Astrocyte (in vitro differentiated cells and primary cell): ENCODE measurements at regions not wholly inside any gene's neighbourhood (a gene's known extent, or its start where the extent isn't known, plus 50 kb on each side); places are given as distances from the start of the nearest gene placed in this dataset.

ENCODE experiments used
- DNase-seq: peaks from one replicate; pipeline ENCODE4 v3.0.0-alpha.2; 2010; ENCODE audit warnings: low read depth
- FAIRE-seq: peaks from 2 replicates; lab custom pipeline; 2011; peaks lifted over from hg19 to GRCh38; lab: Jason Lieb, UNC
- H2AFZ ChIP-seq: 2 replicates; pipeline ENCODE4 v1.6.0; 2012; ENCODE audit warnings: low read depth, low read length, inconsistent platforms
- H3K27ac ChIP-seq: 2 replicates; pipeline ENCODE4 v1.5.1; 2011; ENCODE audit warnings: low read depth, low read length, inconsistent platforms
- H3K27me3 ChIP-seq: 2 replicates; pipeline ENCODE4 v1.6.0; 2011; ENCODE audit warnings: low read length, inconsistent platforms; ENCODE audit not compliant: insufficient read depth
- H3K36me3 ChIP-seq: 2 replicates; pipeline ENCODE4 v1.5.1; 2011; ENCODE audit warnings: low read length, inconsistent platforms; ENCODE audit not compliant: insufficient read depth
- H3K4me1 ChIP-seq: 2 replicates; pipeline ENCODE4 v1.5.1; 2011; ENCODE audit warnings: low read length, inconsistent platforms; ENCODE audit not compliant: insufficient read depth
- H3K4me2 ChIP-seq: 2 replicates; pipeline ENCODE4 v1.6.0; 2012; ENCODE audit warnings: low read length, inconsistent platforms
- H3K4me3 ChIP-seq: 2 replicates; pipeline ENCODE4 v1.5.1; 2011; ENCODE audit warnings: low read depth, mild to moderate bottlenecking, low read length, inconsistent platforms; ENCODE audit not compliant: insufficient read depth
- H3K79me2 ChIP-seq: 2 replicates; pipeline ENCODE4 v1.6.0; 2012; ENCODE audit warnings: mild to moderate bottlenecking, low read length, inconsistent platforms; ENCODE audit not compliant: insufficient read depth
- H3K9ac ChIP-seq: 2 replicates; pipeline ENCODE4 v1.6.0; 2012; ENCODE audit warnings: mild to moderate bottlenecking, low read length, inconsistent platforms
- H3K9me3 ChIP-seq: 2 replicates; pipeline ENCODE4 v1.5.1; 2012; ENCODE audit warnings: low read depth, mild to moderate bottlenecking, low read length, inconsistent platforms; ENCODE audit not compliant: insufficient read depth
- H4K20me1 ChIP-seq: 2 replicates; pipeline ENCODE4 v1.6.0; 2012; ENCODE audit warnings: low read length, inconsistent platforms; ENCODE audit not compliant: insufficient read depth
- H3K27ac Mint-ChIP-seq: one replicate; pipeline ENCODE4 v1.8.0; 2021; ENCODE audit warnings: mild to moderate bottlenecking, mixed read lengths; ENCODE audit not compliant: unreplicated experiment
- H3K27me3 Mint-ChIP-seq: one replicate; pipeline ENCODE4 v1.8.0; 2021; ENCODE audit warnings: low read depth, mixed read lengths; ENCODE audit not compliant: unreplicated experiment
- H3K36me3 Mint-ChIP-seq: one replicate; pipeline ENCODE4 v1.8.0; 2021; ENCODE audit warnings: low read depth, mixed read lengths; ENCODE audit not compliant: unreplicated experiment
- H3K4me1 Mint-ChIP-seq: one replicate; pipeline ENCODE4 v1.8.0; 2021; ENCODE audit warnings: low read depth, mixed read lengths; ENCODE audit not compliant: unreplicated experiment
- H3K4me3 Mint-ChIP-seq: one replicate; pipeline ENCODE4 v1.8.0; 2021; ENCODE audit warnings: mild to moderate bottlenecking, moderate library complexity, mixed read lengths; ENCODE audit not compliant: unreplicated experiment
- H3K9me3 Mint-ChIP-seq: one replicate; pipeline ENCODE4 v1.8.0; 2021; ENCODE audit warnings: mild to moderate bottlenecking, mixed read lengths; ENCODE audit not compliant: unreplicated experiment
- CTCF ChIP-seq: IDR thresholded peaks from 2 replicates; pipeline ENCODE4 v1.5.1; 2011; ENCODE audit warnings: low read depth, mild to moderate bottlenecking, inconsistent platforms, low read length, moderate library complexity; ENCODE audit not compliant: insufficient read depth
- EZH2 ChIP-seq: IDR thresholded peaks from 2 replicates; pipeline ENCODE4 v1.6.1; 2012; ENCODE audit warnings: mild to moderate bottlenecking, low read length, inconsistent platforms; ENCODE audit not compliant: insufficient read depth

GRCh38 chr5:28580616-28581015, 1542.2 kb upstream of the CDH9 start:
- TF ChIP-seq CTCF (no peak), EZH2 (no peak)
- Histone ChIP-seq H3K36me3 (no peaks in the 10 kb centered on the region), H3K27me3 (no peaks in the 10 kb centered on the region), H3K9ac (no peak overlapping the region), H3K4me1 (peaks cover 6% of the 10 kb centered on the region), H2AFZ (no peak overlapping the region), H3K27ac (peak overlapping the region; percentile 33), H3K4me3 (no peak overlapping the region), H3K79me2 (no peaks in the 10 kb centered on the region), H3K4me2 (peak overlapping the region; percentile 56), H4K20me1 (no peaks in the 10 kb centered on the region), H3K9me3 (no peaks in the 10 kb centered on the region)
- Mint-ChIP-seq H3K36me3 (no peaks in the 10 kb centered on the region), H3K4me3 (no peak overlapping the region), H3K27ac (no peak overlapping the region), H3K27me3 (no peaks in the 10 kb centered on the region), H3K9me3 (peaks cover 14% of the 10 kb centered on the region), H3K4me1 (peaks cover 14% of the 10 kb centered on the region)
- DNase-seq: peak; percentile 80
- no peak for FAIRE-seq

- no peaks in the 10 kb centered on the region for H4K20me1 ChIP-seq
- H3K4me2 ChIP-seq: no peak overlapping the region
- FAIRE-seq (no peak), DNase-seq (peak; percentile 3)
- Mint-ChIP-seq H3K4me1 (peaks cover 12% of the 10 kb centered on the region), H3K4me3 (no peak overlapping the region), H3K27me3 (no peaks in the 10 kb centered on the region), H3K36me3 (no peaks in the 10 kb centered on the region), H3K9me3 (peaks cover 14% of the 10 kb centered on the region), H3K27ac (no peak overlapping the region)
- H3K9ac ChIP-seq: no peak overlapping the region
- H3K9me3 ChIP-seq: no peaks in the 10 kb centered on the region
- no peaks in the 10 kb centered on the region for H3K36me3 ChIP-seq
- H2AFZ ChIP-seq: no peak overlapping the region
- no peak overlapping the region for H3K4me3 ChIP-seq
- no peak for TF ChIP-seq EZH2
- TF ChIP-seq CTCF: peak; percentile 32
- no peaks in the 10 kb centered on the region for H3K27me3 ChIP-seq
- no peaks in the 10 kb centered on the region for H3K79me2 ChIP-seq
- no peak overlapping the region for H3K27ac ChIP-seq
- H3K4me1 ChIP-seq: peaks cover 4% of the 10 kb centered on the region
These were observed 1537.6 kb upstream of the CDH9 start for GRCh38 chr5:28576022-28576421.

- H2AFZ ChIP-seq: no peak overlapping the region
- H3K27me3 ChIP-seq: no peaks in the 10 kb centered on the region
- no peaks in the 10 kb centered on the region for H3K9me3 ChIP-seq
- no peaks in the 10 kb centered on the region for H4K20me1 ChIP-seq
- Mint-ChIP-seq H3K4me3 (no peak overlapping the region), H3K27me3 (no peaks in the 10 kb centered on the region), H3K27ac (no peak overlapping the region), H3K4me1 (peaks cover 6% of the 10 kb centered on the region), H3K9me3 (peaks cover 14% of the 10 kb centered on the region), H3K36me3 (no peaks in the 10 kb centered on the region)
- TF ChIP-seq CTCF: no peak
- TF ChIP-seq EZH2: no peak
- no peaks in the 10 kb centered on the region for H3K79me2 ChIP-seq
- H3K4me3 ChIP-seq: no peak overlapping the region
- no peak for FAIRE-seq
- no peak overlapping the region for H3K27ac ChIP-seq
- no peaks in the 10 kb centered on the region for H3K36me3 ChIP-seq
- H3K4me2 ChIP-seq: no peak overlapping the region
- DNase-seq: no peak
- H3K9ac ChIP-seq: no peak overlapping the region
- H3K4me1 ChIP-seq: no peaks in the 10 kb centered on the region
These were observed 1537.0 kb upstream of the CDH9 start for GRCh38 chr5:28575368-28575767.
